ENCODE measurements at regions not wholly inside any gene's neighbourhood (a gene's known extent, or its start where the extent isn't known, plus 50 kb on each side); places are given as distances from the start of the nearest gene placed in this dataset.
A peak's percentile ranks its signal among the peaks of the same experiment; 100 is the strongest.

GRCh38 chr1:232476538-232476950 is 153.4 kb downstream of the SIPA1L2 start:
- H3K4me1 ChIP-seq: peaks cover 22 to 36% (median 28%) of the 10 kb centered on the region in 4 donors
- no peak for TF ChIP-seq POLR2AphosphoS5 (IDR thresholded peaks at IDR 0.05)
- no peak for TF ChIP-seq CTCF (IDR thresholded peaks at IDR 0.05)
- no peak for TF ChIP-seq POLR2A (IDR thresholded peaks at IDR 0.05; ENCODE audit: low read depth)
- TF ChIP-seq EP300 (IDR thresholded peaks at IDR 0.05): no peak
- no peak overlapping the region for H3K4me3 ChIP-seq
- H3K36me3 ChIP-seq: peaks cover 0 to 14% (median 4%) of the 10 kb centered on the region in 4 donors
- DNase-seq (ENCODE audit: extremely low spot score): no peak
- 82% methylated on average over 2 of the region's 2 CpGs for WGBS
- no peak overlapping the region for H3K27ac ChIP-seq (replicated peaks in 1 of 4)
- no peaks in the 10 kb centered on the region for H3K27me3 ChIP-seq
- no peaks in the 10 kb centered on the region for H3K9me3 ChIP-seq
- intact Hi-C loops (cut with DNase I): no loop called here

- peaks cover 23 to 38% (median 29%) of the 10 kb centered on the region in 4 donors for H3K4me1 ChIP-seq
- H3K27ac ChIP-seq (replicated peaks in 1 of 4): no peak overlapping the region
- DNase-seq (ENCODE audit: extremely low spot score): no peak
- peaks cover 0 to 19% (median 10%) of the 10 kb centered on the region in 4 donors for H3K36me3 ChIP-seq
- no peaks in the 10 kb centered on the region for H3K27me3 ChIP-seq
- no peak overlapping the region for H3K4me3 ChIP-seq
- TF ChIP-seq POLR2A (IDR thresholded peaks at IDR 0.05; ENCODE audit: low read depth) (no peak), POLR2AphosphoS5 (IDR thresholded peaks at IDR 0.05) (no peak), CTCF (IDR thresholded peaks at IDR 0.05) (no peak), EP300 (IDR thresholded peaks at IDR 0.05) (no peak)
- WGBS: 82% methylated on average over 3 of the region's 3 CpGs
- intact Hi-C loops (cut with DNase I): no loop called here
- H3K9me3 ChIP-seq: no peaks in the 10 kb centered on the region
Measured at GRCh38 chr1:232474826-232475225, 155.1 kb downstream of the SIPA1L2 start.

- Histone ChIP-seq H3K4me3 (no peak overlapping the region), H3K9me3 (no peaks in the 10 kb centered on the region), H3K27ac (replicated peaks in 1 of 4) (no peak overlapping the region), H3K36me3 (peaks cover 0 to 14% (median 6%) of the 10 kb centered on the region in 4 donors), H3K27me3 (no peaks in the 10 kb centered on the region), H3K4me1 (peaks cover 23 to 38% (median 29%) of the 10 kb centered on the region in 4 donors)
- intact Hi-C loops (cut with DNase I): no loop called here
- no peak for DNase-seq (ENCODE audit: extremely low spot score)
- TF ChIP-seq EP300 (IDR thresholded peaks at IDR 0.05) (no peak), POLR2A (IDR thresholded peaks at IDR 0.05; ENCODE audit: low read depth) (no peak), CTCF (IDR thresholded peaks at IDR 0.05) (no peak), POLR2AphosphoS5 (IDR thresholded peaks at IDR 0.05) (no peak)
- WGBS: 89% methylated on average over 4 of the region's 4 CpGs
Measured at GRCh38 chr1:232473900-232474299, 156.0 kb downstream of the SIPA1L2 start.

- peak overlapping the region in 2 of 4 donors; percentile 20 to 25 for H3K27ac ChIP-seq (replicated peaks in 1 of 4)
- H3K9me3 ChIP-seq: no peaks in the 10 kb centered on the region
- no peak for TF ChIP-seq EP300 (IDR thresholded peaks at IDR 0.05)
- TF ChIP-seq CTCF (IDR thresholded peaks at IDR 0.05): no peak
- no peak for TF ChIP-seq POLR2AphosphoS5 (IDR thresholded peaks at IDR 0.05)
- no peak for TF ChIP-seq POLR2A (IDR thresholded peaks at IDR 0.05; ENCODE audit: low read depth)
- peaks cover 19 to 38% (median 29%) of the 10 kb centered on the region in 4 donors for H3K4me1 ChIP-seq
- peaks cover 0 to 17% (median 6%) of the 10 kb centered on the region in 4 donors for H3K36me3 ChIP-seq
- intact Hi-C loops (cut with DNase I): no loop called here
- no peak for DNase-seq (ENCODE audit: extremely low spot score)
- no peak overlapping the region for H3K4me3 ChIP-seq
- WGBS: 52% methylated on average over 2 of the region's 2 CpGs
- no peaks in the 10 kb centered on the region for H3K27me3 ChIP-seq
Measured at GRCh38 chr1:232473324-232473723, 156.6 kb downstream of the SIPA1L2 start.

GRCh38 chr1:232472485-232473041 is 157.4 kb downstream of the SIPA1L2 start:
- peaks cover 12 to 30% (median 28%) of the 10 kb centered on the region in 4 donors for H3K4me1 ChIP-seq
- intact Hi-C loops (cut with DNase I): no loop called here
- TF ChIP-seq EP300 (IDR thresholded peaks at IDR 0.05) (no peak), CTCF (IDR thresholded peaks at IDR 0.05) (no peak), POLR2A (IDR thresholded peaks at IDR 0.05; ENCODE audit: low read depth) (no peak), POLR2AphosphoS5 (IDR thresholded peaks at IDR 0.05) (no peak)
- no peaks in the 10 kb centered on the region for H3K27me3 ChIP-seq
- peak overlapping the region; percentile 20 to 50 (median 36) for H3K27ac ChIP-seq (replicated peaks in 1 of 4)
- WGBS: 71% methylated on average over 3 of the region's 3 CpGs
- H3K36me3 ChIP-seq: peaks cover 0 to 17% (median 7%) of the 10 kb centered on the region in 4 donors
- H3K9me3 ChIP-seq: no peaks in the 10 kb centered on the region
- no peak for DNase-seq (ENCODE audit: extremely low spot score)
- H3K4me3 ChIP-seq: no peak overlapping the region

All from esophagus muscularis mucosa (tissue), 4 donors.